ENCODE measurements at regions not wholly inside any gene's neighbourhood (a gene's known extent, or its start where the extent isn't known, plus 50 kb on each side); places are given as distances from the start of the nearest gene placed in this dataset.

DNA sequence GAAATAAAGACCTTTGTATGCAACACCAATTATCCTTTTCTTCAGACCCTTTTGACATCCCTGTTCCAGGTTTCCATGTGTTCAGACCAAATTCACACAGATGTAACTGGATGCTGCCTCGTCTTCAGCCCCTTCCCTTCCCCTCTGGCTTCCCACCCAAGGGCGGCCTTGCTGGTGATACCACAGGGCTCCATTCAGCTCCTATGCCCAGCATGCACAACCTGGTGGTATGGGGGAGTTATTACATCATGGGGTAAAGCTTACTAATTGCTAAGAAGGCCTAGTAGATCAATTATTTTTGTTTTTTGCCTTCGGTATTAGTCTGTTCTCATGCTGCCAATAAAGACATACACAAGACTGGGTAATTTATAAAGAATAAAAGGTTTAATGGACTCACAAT is 317.0 kb upstream of the CXXC4 start:
- no peak for DNase-seq

DNA sequence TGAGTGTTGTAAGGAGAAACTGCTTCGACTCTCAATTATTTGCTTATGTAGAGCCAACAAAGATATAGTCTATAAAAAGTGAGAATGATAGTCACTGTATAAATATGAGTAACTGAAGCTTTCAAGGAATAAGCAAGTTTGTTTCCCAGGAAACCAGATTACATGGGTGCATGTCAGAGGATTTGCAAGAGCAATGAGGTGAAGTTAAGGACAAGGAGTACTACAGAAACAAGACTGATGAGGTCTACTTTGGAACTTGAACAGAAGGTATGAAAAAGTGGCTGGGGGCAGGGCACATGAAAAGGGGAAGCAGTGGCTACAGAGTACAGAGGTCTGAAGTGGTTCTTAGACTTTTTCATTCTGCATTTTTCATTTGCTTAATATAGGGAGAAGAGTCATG is 321.0 kb upstream of the CXXC4 start:
- DNase-seq = no peak

DNA sequence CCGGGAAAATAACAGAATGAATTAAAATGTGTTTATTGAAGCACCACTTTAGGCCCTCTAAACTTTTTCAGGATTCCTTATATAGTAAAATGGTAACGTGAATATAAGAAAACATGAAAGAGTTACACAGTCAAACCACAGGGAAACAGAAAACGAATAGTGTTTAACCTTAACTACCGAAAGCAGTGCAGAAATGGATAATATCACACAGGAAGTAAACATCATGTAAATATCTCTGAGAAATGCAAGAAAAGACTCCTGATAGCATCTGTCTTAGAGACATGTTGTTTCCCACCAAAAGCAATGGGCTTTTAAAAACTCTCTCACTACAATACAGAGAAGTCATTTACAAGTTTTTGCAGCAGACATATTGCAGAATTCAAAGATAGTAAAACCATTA is 323.9 kb upstream of the CXXC4 start:
- DNase-seq = no peak

DNA sequence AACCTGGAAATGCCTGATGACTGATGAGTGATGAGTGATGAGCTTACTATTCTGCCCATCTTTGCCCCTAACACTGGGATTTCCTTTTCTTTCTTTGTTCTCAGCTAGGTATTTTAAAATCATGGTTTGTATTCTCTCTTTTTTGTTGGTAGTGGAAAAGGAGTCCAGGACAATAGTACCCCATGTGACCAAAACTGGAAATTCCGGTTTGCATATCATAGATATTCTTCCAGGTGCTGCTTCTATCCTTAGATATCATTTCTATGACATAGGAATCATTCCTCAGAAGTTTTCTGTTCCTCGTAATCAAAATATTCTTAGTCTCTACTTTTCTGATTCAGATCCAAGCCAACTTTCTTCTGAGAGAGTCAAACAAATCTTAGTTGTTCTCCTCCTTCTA is 320.5 kb upstream of the TET2 start:
- no peak for DNase-seq

DNA sequence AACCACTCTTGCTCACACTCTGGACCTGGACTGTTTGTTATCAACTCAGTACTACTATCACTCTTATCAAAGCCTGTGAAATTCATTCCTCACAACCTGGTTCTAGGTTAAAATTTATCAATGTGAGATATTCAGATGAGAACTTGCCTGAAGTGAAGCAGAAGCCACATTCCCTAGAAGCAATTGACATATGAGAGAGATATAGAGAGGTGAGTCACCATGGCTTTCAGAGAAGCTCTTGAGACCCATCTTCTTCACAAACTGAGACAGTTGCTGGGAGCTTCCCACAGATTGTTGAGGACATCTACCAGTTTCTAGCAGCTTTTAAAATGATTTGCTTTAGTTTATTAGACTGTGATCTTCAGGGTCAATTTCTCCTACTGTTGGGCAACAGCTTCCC is 316.9 kb upstream of the TET2 start:
- no peak for DNase-seq

DNA sequence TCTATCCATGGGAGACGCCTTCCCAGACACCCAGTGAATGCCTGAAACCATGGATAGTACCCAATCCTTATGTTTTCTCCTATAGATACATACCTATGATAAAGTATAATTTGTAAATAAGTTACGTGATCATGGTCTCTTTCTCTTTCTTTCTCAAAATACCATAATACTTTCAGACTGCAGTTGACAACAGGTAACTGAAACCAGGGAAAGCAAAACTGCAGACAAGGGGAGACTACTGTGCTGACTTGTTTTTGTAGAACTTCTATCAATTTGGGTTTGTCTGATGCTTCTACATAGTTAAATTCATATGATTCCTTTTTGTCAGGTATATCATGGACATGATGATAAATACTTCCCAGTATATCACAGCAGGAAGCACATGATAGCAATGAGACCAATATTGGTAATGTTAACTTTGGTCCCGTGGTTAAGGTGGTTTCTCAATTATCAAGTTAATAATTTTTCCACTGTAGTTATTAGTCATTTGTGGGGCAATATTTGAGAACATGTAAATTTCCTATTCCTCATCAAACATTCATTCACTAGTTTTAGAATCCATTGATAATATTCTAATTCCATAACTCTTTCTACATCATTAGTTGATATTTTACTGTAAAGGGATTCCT is 298.0 kb upstream of the TET2 start:
- no peak for DNase-seq

DNA sequence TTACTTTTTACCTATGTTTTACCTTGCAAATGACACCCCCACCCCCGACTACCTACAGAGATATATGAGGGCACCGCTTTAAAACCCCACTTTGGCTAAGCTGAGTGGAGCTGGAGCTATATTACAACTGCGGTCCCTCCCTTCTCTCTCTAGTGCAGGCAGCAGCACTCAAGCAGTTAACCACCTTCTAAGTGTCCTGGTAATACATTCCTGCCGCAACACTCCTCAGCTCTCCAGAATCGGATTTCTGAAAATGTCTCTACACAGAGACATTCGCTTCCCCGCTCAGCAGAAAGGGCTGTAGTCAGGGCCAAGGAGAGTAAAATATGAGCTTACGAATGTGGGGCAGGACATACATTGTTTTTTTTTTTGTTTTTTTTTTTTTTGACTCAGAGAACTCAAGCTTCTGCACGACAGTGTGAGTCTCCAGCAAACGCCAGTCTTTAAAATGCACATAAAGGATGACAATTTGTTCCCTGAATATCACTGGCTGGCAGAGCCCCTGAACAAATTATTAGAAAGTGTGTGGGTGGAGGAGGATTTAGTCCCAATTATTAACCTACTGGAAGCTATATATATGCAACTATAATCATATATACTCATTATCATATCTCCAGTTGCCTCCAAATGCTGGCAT is 287.0 kb upstream of the TET2 start:
- no peak for DNase-seq

DNA sequence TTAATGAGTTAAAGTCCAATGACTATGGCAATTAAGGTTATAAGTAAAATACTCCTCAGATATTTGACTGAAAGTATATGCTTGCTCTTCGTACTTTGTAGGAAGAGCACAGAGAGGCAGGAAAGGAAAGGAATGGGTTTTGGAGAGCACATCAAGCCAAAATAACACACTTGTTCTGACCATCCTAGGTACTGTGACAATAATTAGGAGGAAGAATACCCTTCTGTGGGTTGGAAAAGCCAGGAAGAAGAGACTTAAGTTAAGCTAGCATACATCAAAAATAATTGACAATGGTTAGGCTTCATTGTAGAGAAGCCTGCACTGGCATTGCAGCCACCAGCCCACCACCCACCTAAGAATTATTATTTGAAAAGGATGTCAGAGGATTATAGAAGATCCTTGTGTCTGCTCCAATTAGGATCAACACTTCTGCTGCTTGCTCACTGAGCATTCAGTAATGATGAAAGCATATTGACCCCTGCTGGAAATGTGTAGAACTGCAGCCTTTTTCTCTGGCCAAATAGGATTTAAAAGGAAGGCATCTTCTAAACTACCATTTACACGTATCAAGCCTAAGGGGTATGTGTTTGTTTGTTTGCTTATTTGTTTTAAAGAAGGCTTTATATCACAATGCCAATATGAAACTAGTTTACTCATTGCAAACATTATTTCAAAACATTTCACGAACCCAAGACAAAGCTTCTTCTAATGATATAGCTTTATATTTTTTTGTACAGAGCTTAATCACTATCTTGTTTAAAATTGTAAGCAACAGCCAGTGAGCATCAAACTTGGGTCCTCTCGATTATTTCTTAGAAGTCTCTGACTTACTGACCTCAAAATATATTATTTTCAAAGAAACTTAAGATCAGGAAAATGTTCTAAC is 286.2 kb upstream of the TET2 start:
- DNase-seq = peak; percentile 12

DNA sequence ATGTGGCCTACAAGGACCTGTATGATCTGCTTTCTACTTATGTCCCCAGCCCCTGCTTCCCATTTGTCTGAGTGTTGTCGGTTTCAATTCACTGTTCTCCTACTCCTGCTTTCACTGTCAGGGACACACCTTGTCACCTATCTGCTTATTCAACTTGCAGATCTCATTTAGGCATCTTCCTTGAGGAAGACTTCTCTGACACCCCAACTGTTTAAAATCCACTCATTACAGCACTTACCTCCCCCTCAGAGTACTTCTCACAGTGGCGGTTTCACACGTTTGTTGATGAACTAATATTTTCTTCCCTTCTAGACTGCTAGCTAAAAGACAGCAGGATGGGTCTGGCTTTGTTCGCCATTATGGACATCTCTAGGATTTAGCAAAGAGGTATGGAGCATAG is 279.9 kb upstream of the TET2 start:
- DNase-seq = no peak

DNA sequence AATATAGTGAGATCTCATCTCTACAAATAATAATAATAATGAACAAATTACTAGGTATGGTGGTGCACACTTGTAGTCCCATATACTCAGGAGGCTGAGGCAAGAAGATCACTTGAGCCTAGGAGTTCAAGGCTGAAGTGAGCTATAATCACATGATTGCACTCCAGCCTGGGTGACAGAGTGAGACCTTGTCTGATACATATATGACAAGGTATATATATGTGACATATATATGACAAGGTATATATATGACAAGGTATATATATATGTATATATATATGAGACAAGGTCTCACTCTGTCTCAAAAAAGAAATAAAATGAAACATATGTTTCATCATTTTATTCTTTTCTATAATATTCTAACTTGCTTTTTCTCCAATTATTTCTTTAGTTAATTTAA is 278.1 kb upstream of the TET2 start:
- DNase-seq = no peak

DNA sequence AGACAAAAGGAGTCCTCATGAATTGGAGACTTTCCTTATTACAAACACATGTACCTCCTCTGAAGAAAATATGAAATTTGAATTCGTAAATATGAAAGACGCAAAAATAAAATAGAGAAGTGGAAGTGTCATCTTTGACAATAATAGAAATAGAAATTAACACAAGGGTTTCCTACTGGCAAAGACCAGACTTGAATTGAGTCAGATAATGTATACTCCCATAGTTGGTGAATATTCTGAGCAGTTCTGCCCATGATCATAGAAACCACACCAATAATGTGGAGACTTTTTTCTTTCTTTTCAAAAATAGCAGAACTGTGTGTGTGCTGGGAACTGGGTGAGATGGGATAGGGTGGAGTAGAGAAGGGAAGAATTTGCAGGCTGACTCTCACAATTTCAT is 277.7 kb upstream of the TET2 start:
- DNase-seq = no peak

DNA sequence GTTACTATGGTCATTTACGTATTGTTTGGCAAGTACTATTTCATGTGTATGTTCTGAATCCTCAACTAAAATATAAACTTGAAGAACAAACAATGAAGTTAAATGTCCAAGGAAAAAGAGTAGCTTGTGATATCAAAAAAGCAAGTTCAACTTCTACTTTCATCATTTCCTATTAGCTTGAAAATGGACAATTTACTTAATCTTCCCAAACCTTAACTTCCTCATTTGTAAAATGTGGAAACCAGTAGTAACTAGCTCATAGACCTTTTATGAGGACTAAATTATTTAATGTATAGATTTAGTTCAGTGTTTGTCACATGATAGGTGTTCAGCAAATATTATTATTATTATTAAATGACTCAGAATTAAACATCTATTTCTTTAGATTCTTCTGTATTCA is 276.8 kb upstream of the TET2 start:
- DNase-seq = no peak

DNA sequence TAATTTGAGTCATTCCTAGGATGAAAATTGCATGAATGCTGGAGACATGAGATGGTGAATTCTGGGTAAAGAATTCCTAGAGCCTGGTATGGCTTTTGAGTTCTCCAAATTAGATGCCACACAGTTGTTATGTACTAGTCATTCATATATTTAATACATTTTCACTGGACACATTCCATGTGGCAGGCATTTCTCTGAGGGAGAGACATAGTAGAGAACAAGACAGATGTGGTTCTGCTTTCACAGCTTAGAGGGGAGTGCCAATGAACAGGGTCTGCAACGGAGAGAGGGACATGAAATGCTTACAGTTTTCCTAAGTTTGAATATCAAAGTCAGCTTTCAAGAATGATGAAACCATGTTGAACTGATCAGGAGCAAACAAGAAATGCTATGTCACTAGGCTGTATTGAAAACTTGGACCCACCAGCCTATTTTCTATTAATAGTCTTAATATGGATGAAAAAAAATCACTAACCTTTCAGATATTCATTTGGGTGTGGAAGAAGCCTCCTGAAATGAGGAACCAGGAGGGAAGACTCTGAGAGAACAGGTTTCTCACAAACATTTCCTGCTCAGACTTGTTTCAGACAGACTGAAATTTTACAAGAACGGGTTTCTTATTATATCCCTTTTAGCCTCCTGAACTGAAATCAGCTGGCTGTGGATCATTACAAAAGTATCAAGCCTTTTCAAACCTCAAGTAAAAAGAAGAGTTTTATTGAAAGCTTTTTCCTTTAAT is 276.0 kb upstream of the TET2 start:
- DNase-seq = no peak

DNA sequence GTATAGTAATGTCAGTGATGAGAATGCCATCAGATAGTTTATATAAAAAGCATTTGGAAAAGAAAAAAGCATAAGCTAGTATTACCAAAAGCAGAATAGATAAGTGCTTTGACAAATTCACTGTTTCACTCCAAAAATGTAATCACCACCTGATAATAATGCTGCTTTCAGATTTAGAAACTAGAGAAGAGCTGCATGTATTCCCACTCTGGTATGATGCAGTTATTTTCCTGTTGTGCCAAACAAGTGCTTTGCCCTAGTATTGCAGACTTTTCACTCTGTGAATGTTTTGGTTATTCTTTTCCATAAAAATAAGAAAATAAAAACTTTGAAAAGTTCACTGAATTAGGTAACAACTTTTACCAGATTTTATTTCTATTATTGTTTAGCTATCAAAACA is 267.7 kb upstream of the TET2 start:
- DNase-seq = no peak

DNA sequence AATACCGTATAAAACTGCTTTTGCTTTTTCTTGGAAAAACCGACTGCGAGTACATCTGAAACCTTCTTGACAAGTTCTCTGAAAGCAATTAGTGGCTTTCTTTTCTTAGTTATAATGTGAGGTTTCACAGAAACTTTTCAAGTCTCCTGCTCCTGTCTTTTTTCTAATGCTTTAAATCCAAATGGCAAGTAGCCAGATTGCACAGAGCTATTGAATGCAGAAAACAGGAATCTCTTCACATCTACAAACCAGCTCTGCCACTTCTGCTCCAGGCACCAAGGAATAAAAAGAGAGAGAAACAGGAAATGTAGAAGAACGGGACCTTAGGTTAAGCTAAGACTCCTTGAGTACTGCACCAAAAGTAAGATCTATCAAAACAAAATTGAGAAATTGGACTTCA is 267.3 kb upstream of the TET2 start:
- no peak for DNase-seq

DNA sequence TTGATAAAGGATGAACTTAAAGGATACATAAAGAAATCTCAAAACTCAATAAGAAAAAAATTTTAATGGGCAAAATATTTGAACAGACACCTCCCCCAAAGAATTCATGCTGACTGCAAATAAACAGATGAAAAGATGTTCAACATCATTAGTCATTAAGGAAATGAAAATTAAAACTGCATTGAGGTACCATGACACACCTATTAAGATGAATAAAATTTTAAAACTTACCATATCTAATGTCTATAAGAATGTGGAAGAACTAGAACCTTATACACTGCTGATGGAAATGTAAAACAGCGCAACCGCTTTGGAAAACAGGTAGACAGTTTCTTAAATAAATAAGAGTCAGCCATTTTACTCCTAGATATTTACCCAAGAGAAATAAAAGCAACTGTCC is 266.8 kb upstream of the TET2 start:
- DNase-seq = no peak

DNA sequence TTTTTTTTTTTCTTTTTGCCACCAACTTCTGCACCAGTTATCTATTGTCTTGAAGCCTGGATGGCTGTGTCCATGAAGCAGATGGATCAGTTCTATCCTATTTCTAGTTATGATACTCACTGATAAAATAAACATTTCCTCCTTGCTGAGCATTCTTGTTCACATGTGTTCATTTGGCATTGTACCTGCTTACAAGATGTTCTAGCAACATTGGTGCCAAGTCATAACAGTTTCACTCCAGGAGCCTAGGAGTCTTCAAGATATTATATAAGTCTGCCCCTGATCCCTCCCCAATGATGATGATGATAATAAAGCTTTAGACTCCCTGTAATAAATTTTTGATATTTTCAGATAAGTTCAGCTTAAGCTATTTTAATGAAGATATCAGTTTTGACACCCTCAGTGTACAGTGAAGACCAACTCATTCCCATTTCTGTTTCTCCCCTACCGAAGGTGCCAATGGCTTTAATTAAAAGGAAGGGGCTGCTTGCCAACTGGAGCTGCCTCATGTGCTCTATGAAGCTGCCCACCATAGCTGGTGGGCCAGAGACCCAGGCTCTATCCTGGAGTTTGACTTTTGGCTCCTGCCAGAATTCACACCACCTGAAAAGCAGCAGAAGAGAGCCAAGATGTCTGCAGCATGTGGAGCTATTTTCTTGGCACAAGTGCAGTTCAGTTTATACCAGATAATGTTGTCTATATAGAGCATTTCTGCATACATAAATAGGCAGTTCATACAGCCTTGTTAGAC is 265.4 kb upstream of the TET2 start:
- DNase-seq = no peak

DNA sequence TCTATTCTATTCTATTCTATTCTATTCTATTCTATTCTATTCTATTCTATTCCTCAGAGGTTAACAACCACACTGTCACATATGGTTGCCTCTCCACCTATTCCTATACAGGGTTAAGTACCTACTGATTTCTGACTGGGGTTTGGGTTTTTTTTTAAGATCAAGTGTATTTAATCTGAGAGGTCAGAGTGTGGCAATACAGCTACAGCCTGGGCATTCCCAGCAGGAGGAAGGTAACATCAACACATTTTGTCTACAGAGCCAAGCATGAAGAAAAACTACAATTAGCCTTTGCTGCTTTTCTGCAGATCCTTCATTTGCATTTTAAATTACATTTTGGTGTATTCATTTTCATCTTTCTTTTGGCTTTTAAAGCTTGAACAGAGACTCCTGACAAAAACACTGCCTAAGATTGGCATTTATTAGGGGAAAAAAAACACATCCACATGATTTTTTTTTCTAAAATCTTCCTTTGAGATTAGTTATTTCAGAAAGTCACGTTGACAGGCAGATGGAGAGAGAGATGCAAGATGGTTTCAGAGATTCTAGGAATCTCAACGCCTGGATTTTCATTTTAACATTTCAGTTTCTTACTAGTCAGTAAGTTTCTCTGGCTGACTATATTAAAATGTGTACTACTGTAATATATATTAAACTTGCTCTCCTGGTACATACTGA is 255.9 kb upstream of the TET2 start:
- no peak for DNase-seq

DNA sequence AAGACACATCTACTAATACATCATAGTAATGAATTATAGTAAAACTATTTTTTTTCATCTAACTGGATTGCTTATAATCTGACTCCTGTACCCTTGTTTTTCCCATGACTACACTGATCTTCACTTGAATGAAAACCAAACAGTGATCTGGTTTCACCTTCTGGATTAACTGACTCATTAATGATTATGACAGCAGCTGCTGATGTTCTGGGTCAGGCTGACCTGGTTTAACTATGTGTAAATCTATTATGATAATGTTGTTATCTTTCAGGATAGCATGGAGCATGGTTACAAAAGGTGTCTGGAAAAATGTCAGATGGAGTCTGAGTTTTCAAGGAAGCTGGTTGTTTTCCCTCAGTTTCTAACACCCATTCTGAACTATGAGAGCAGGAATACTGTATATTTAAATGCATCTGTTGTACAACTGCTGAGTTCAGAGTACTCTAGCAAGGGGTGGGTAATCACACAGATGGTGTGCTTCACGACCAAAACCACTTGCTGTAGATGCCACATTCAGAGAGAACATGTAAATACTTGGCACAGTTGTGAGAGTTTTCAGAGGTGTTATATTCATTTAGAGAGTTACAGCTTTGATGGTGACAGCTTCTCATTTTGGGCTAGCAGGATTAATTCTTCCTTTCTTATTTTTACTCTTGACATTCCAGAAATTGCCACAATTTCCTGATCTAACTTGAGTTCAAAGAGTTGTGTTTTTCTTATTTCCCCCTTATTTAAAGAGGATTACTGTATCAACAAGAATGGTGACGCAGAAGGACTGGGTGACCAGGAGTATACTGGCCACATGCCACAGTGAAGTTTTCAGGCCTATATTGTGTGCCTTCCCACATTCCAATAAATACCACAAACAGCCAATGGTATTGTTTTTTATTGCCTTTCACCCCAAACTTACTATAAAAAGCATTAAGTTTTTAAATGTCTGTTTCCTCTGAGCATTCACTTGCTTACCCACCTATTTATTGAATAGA is 249.7 kb upstream of the TET2 start:
- DNase-seq = no peak

DNA sequence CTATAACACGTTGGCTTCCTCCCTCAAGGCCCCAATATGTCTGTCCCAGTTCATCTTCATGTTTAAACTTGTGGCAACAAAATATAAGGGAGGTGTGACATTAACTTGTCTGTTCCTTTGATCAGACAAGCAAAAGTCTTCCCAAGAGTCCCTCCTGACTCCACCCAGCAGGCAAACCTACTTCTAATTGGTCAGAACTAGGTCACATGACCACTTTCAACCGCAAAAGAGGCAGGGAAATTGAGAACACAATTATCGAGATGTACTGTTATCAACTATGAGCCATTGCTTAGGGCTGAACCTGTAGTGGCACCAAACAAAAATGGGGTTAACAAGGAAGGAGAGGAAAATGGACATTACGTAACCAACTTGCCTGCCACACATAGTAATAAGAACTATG is 246.8 kb upstream of the TET2 start:
- no peak for DNase-seq

DNA sequence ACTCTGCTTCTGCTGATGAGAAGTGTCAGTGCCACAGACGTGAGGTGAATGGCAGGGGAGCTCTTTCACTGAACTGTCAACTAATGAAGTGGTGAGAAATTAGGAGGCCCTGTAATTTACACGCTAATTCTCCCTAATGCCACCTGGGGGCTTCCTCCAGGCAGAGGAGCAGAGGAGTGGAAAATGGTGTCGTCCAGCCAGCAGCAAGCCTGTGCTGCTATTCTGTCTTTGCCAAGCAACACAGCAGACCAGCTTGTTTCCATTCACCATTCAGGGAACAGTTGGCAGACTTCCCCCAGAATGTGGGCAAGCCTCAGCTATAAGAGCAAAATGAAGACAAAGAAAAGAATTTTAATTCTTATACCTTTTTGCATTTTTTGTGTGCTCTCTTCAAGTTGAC is 245.2 kb upstream of the TET2 start:
- no peak for DNase-seq
